ENCODE measurements at regions not wholly inside any gene's neighbourhood (a gene's known extent, or its start where the extent isn't known, plus 50 kb on each side); places are given as distances from the start of the nearest gene placed in this dataset.

DNA sequence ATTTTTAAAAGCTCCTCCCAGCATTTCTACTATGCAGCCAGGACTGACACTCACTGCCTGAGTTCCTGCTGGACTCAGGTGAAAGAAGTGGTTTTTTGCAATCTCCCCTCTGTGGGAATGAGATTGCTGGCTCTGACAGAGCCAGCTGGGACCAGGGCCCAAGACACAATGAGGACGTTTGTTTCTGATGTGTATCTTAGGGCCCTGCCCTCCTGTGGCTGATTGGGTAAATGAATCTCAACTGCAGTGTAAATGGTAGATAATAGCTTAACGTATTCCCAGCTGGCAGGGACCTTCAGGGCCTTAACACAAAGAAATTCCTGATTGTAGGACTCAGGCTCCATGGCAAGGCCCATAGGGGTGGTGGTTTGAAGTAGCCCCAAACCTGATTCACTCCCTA lies 85.8 kb upstream of the PRPS1 start:
- Histone ChIP-seq H3K27ac (ENCODE audit: low read depth, low read length) (no peak overlapping the region), H3K4me3 (ENCODE audit: low read depth, low read length) (no peak overlapping the region), H3K9me3 (ENCODE audit: control insufficient read depth, insufficient read depth, low read length) (no peaks in the 10 kb centered on the region), H3K27me3 (ENCODE audit: control insufficient read depth, insufficient read depth, low read length) (no peaks in the 10 kb centered on the region)
- ChIA-PET POLR2A (no interaction called here), CTCF (interaction anchor here (0.6 to 1.9 kb wide), 7 partner anchors 86 to 873 kb away, joined by 3 to 8 read pairs (median 5); partner anchors contain the start of genes NCBP2L and PRPS1)
- no peak for DNase-seq (ENCODE audit: low read depth, low spot score)
- TF ChIP-seq, protein P1, sequence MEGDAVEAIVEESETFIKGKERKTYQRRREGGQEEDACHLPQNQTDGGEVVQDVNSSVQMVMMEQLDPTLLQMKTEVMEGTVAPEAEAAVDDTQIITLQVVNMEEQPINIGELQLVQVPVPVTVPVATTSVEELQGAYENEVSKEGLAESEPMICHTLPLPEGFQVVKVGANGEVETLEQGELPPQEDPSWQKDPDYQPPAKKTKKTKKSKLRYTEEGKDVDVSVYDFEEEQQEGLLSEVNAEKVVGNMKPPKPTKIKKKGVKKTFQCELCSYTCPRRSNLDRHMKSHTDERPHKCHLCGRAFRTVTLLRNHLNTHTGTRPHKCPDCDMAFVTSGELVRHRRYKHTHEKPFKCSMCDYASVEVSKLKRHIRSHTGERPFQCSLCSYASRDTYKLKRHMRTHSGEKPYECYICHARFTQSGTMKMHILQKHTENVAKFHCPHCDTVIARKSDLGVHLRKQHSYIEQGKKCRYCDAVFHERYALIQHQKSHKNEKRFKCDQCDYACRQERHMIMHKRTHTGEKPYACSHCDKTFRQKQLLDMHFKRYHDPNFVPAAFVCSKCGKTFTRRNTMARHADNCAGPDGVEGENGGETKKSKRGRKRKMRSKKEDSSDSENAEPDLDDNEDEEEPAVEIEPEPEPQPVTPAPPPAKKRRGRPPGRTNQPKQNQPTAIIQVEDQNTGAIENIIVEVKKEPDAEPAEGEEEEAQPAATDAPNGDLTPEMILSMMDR (IDR thresholded peaks at IDR 0.05; ENCODE audit: low read depth, low read length), result peak; percentile 31

DNA sequence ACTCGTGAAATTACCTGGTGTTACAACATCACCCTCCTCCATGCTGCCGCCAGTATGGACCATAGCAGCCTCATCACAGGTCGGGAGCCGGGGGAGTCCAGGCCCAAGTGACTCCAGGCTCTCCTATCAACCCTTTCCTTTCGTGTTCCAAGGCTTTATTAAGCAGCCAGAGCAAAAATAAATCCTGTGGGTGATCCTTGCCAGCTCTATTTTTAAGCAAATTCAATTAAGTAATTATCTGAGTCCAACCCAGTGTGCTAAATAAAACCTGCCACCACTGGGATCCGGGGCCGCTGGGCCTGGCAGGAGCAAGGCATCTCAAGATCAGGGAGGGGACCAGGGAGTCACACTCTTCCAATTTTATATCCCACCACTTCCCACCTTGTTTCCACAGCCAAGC lies 80.7 kb upstream of the PRPS1 start:
- TF ChIP-seq, protein P1 (IDR thresholded peaks at IDR 0.05; ENCODE audit: low read depth, low read length), result no peak
- H3K27ac ChIP-seq (ENCODE audit: low read depth, low read length), result no peak overlapping the region
- ChIA-PET POLR2A (no interaction called here), CTCF (no interaction called here)
- H3K4me3 ChIP-seq (ENCODE audit: low read depth, low read length), result no peak overlapping the region
- H3K27me3 ChIP-seq (ENCODE audit: control insufficient read depth, insufficient read depth, low read length), result no peaks in the 10 kb centered on the region
- no peak for DNase-seq (ENCODE audit: low read depth, low spot score)
- H3K9me3 ChIP-seq (ENCODE audit: control insufficient read depth, insufficient read depth, low read length), result no peaks in the 10 kb centered on the region

DNA sequence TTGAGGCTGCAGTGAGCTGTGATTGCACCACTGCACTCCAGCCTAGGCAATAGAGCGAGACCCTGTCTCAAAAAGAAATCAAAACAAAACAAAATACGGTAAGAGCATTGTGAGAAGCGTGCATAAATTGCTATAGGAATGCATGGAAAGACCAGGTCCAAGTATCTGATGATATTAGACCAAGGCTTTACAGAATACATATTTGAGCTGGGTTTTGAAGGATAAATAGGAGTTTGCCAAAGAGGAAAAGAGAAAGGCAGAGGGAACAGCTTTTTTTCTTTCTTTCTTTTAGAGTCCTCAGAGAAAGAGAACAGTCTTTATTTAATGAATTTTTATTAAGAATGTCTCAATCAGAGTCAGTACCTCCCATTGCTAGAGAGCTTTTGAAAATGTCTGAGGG lies 79.5 kb upstream of the PRPS1 start:
- TF ChIP-seq, protein P1 (IDR thresholded peaks at IDR 0.05; ENCODE audit: low read depth, low read length), result no peak
- CTCF ChIA-PET, result no interaction called here

DNA sequence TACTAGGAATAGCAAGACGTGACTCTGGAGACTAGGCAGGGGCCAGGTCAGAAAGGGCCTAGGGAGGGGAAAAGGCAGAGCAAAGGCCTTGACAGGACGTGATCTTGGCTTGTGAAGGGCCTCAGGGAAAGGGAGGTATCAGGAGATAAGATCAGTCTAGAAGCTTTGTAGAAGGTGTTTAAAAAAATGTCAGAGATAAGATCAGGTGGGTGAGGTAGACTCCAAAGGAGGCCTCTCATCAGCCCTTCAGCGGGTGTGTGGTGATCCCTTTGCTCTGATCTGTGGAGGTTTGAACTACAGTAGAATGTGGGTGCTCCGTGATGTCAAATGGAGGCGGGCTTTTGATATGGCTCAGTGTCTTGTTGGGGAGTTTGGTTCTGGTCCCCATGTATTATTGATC lies 78.8 kb upstream of the PRPS1 start:
- Histone ChIP-seq H3K4me3 (ENCODE audit: low read depth, low read length) (no peak overlapping the region), H3K9me3 (ENCODE audit: control insufficient read depth, insufficient read depth, low read length) (no peaks in the 10 kb centered on the region)

More for the DNA sequence above, 79.5 kb upstream of the PRPS1 start:
- H3K9me3 ChIP-seq (ENCODE audit: control insufficient read depth, insufficient read depth, low read length), result no peaks in the 10 kb centered on the region
- no peak for DNase-seq (ENCODE audit: low read depth, low spot score)
- no peaks in the 10 kb centered on the region for H3K27me3 ChIP-seq (ENCODE audit: control insufficient read depth, insufficient read depth, low read length)
- no peak overlapping the region for H3K27ac ChIP-seq (ENCODE audit: low read depth, low read length)
- no peak overlapping the region for H3K4me3 ChIP-seq (ENCODE audit: low read depth, low read length)
- POLR2A ChIA-PET, result no interaction called here

DNA sequence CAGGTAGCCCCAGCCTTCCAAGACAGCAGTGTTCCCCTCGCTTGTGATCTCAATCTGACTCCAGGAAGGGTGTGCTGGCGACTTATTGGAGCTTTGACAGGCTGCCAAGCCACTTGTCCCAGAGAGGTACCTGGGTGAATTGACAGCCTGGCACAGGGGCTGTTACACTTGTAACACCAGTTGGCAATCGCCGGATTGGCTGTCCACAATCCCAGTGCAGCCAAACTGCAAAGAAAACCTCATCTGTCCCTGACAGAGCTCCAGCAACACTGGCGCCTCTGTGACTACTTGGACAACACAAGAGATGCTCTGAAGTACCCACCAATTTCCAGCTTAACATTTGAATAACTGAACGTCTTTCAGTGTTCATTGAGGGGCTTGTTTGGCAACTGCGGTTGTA lies 76.8 kb upstream of the PRPS1 start:
- POLR2A ChIA-PET, result no interaction called here
- no peaks in the 10 kb centered on the region for H3K9me3 ChIP-seq (ENCODE audit: control insufficient read depth, insufficient read depth, low read length)

More for the DNA sequence above, 78.8 kb upstream of the PRPS1 start:
- Histone ChIP-seq H3K27me3 (ENCODE audit: control insufficient read depth, insufficient read depth, low read length) (no peaks in the 10 kb centered on the region), H3K27ac (ENCODE audit: low read depth, low read length) (no peak overlapping the region)
- TF ChIP-seq, protein P1 (IDR thresholded peaks at IDR 0.05; ENCODE audit: low read depth, low read length), result no peak
- ChIA-PET POLR2A (no interaction called here), CTCF (interaction anchor here (1.4 kb wide), 1 partner anchor 11 kb away, joined by 4 read pairs; no protein-coding TSS in a partner anchor)
- no peak for DNase-seq (ENCODE audit: low read depth, low spot score)

More for the DNA sequence above, 76.8 kb upstream of the PRPS1 start:
- H3K4me3 ChIP-seq (ENCODE audit: low read depth, low read length), result no peak overlapping the region
- DNase-seq (ENCODE audit: low read depth, low spot score), result no peak
- CTCF ChIA-PET, result no interaction called here
- TF ChIP-seq, protein P1 (IDR thresholded peaks at IDR 0.05; ENCODE audit: low read depth, low read length), result no peak
- no peak overlapping the region for H3K27ac ChIP-seq (ENCODE audit: low read depth, low read length)
- H3K27me3 ChIP-seq (ENCODE audit: control insufficient read depth, insufficient read depth, low read length), result no peaks in the 10 kb centered on the region
